Aorta (tissue), 5 donors: ENCODE measurements at regions not wholly inside any gene's neighbourhood (a gene's known extent, or its start where the extent isn't known, plus 50 kb on each side); places are given as distances from the start of the nearest gene placed in this dataset.

Experiments
- ATAC-seq: fragments of 200-7000 bp; cut with Tn5 transposase; one replicate; pipeline ENCODE4 v1.9.1; 2022; ENCODE audit warnings: moderate library complexity; ENCODE audit not compliant: low FRiP score
- DNase-seq, 2 donors: peaks; one replicate each; pipeline ENCODE4 v3.0.0-alpha.2; 2020
- H3K27ac ChIP-seq, 2 donors: one replicate each; pipeline ENCODE4 v1.5.1; 2013; ENCODE audit warnings: low read length in 2 of 2, mild to moderate bottlenecking in 2 of 2, moderate library complexity in 2 of 2, control low read depth in 1 of 2, inconsistent platforms in 1 of 2, low read depth in 1 of 2
- H3K27me3 ChIP-seq, 2 donors: one replicate each; pipeline ENCODE4 v1.6.1; 2013; ENCODE audit warnings: control low read depth in 1 of 2, low read length in 1 of 2, mild to moderate bottlenecking in 1 of 2, moderate library complexity in 1 of 2; ENCODE audit not compliant: insufficient read depth in 2 of 2, control insufficient read depth in 1 of 2
- H3K36me3 ChIP-seq, 2 donors: one replicate each; pipeline ENCODE4 v1.6.1; 2013; ENCODE audit warnings: control low read depth in 1 of 2, low read length in 1 of 2, mild to moderate bottlenecking in 1 of 2; ENCODE audit not compliant: insufficient read depth in 2 of 2, control insufficient read depth in 1 of 2
- H3K4me1 ChIP-seq, 2 donors: one replicate each; pipeline ENCODE4 v1.6.1; 2013; ENCODE audit warnings: low read length in 2 of 2, control low read depth in 1 of 2, mild to moderate bottlenecking in 1 of 2, moderate library complexity in 1 of 2; ENCODE audit not compliant: insufficient read depth in 2 of 2, control insufficient read depth in 1 of 2
- H3K4me3 ChIP-seq, 2 donors: one replicate each; pipeline ENCODE4 v1.5.1; 2013; ENCODE audit warnings: low read length in 2 of 2, control low read depth in 1 of 2, mild to moderate bottlenecking in 1 of 2
- H3K9me3 ChIP-seq: one replicate; pipeline ENCODE4 v1.6.1; 2013; ENCODE audit warnings: mild to moderate bottlenecking, low read length; ENCODE audit not compliant: control insufficient read depth
- WGBS, 2 donors: extraction: QIAGEN DNeasy Blood & Tissue Kit; methylation state at CpG; one replicate each; pipeline ENCODE4 v1.1.7; 2013; 5-methylcytosine and 5-hydroxymethylcytosine counted together
- intact Hi-C, 2 donors: fragments of 100-400 bp; cut with DNase I; formaldehyde crosslinking; loops; one replicate each; pipeline versions ENCODE4 v1.14.2 to v1.15.0; 2022
- donor health status: healthy with polysubstance abuse.
- donor health status: Bipolar disorder and iron deficiency.
- donor health status: DM: no; HTN: no; CAD: no.
- donor health status: DM: no; HTN: no; CAD: no.
- donor health status: DM: yes; HTN: yes; CAD: no.

GRCh38 chr2:126224776-126225175 is 431.2 kb upstream of the GYPC start:
- Histone ChIP-seq H3K4me3 (no peak overlapping the region), H3K27ac (no peak overlapping the region), H3K27me3 (no peaks in the 10 kb centered on the region), H3K36me3 (no peaks in the 10 kb centered on the region), H3K9me3 (peaks cover 2% of the 10 kb centered on the region), H3K4me1 (no peaks in the 10 kb centered on the region)
- DNase-seq = no peak
- intact Hi-C loops = no loop called here
- 94 to 95% methylated on average over 1 of the region's 1 CpG for WGBS, 2 donors
- ATAC-seq = no peak

GRCh38 chr2:126227250-126227649 is 428.7 kb upstream of the GYPC start:
- Histone ChIP-seq H3K36me3 (no peaks in the 10 kb centered on the region), H3K4me3 (no peak overlapping the region), H3K4me1 (no peaks in the 10 kb centered on the region), H3K27ac (no peak overlapping the region), H3K27me3 (no peaks in the 10 kb centered on the region), H3K9me3 (peaks cover 2% of the 10 kb centered on the region)
- ATAC-seq (no peak), DNase-seq (no peak)
- WGBS, 2 donors = 51 to 59% methylated on average over 1 of the region's 1 CpG
- intact Hi-C loops = no loop called here

- 68 to 80% methylated on average over 1 of the region's 1 CpG for WGBS, 2 donors
- no peaks in the 10 kb centered on the region for H3K36me3 ChIP-seq
- DNase-seq (no peak), ATAC-seq (no peak)
- intact Hi-C loops = no loop called here
- no peaks in the 10 kb centered on the region for H3K27me3 ChIP-seq
- H3K4me1 ChIP-seq = no peaks in the 10 kb centered on the region
- H3K9me3 ChIP-seq = peaks cover 2% of the 10 kb centered on the region
- no peak overlapping the region for H3K4me3 ChIP-seq
- H3K27ac ChIP-seq = no peak overlapping the region
Observed at GRCh38 chr2:126228531-126228930, 427.4 kb upstream of the GYPC start.

GRCh38 chr2:126238251-126238650 is 417.7 kb upstream of the GYPC start:
- Histone ChIP-seq H3K9me3 (no peaks in the 10 kb centered on the region), H3K4me3 (no peak overlapping the region), H3K27ac (no peak overlapping the region), H3K4me1 (no peaks in the 10 kb centered on the region), H3K27me3 (no peaks in the 10 kb centered on the region), H3K36me3 (no peaks in the 10 kb centered on the region)
- intact Hi-C loops = no loop called here
- ATAC-seq (no peak), DNase-seq (no peak)
- 85 to 91% methylated on average over 5 of the region's 5 CpGs for WGBS, 2 donors

GRCh38 chr2:126239320-126239955 is 416.5 kb upstream of the GYPC start:
- intact Hi-C loops = no loop called here
- WGBS, 2 donors = 57 to 73% methylated on average over 5 of the region's 5 CpGs
- no peak overlapping the region for H3K27ac ChIP-seq
- DNase-seq = no peak
- H3K9me3 ChIP-seq = no peaks in the 10 kb centered on the region
- H3K4me3 ChIP-seq = no peak overlapping the region
- H3K4me1 ChIP-seq = no peaks in the 10 kb centered on the region
- no peaks in the 10 kb centered on the region for H3K27me3 ChIP-seq
- no peaks in the 10 kb centered on the region for H3K36me3 ChIP-seq
- ATAC-seq = no peak

GRCh38 chr2:126241001-126241400 is 415.0 kb upstream of the GYPC start:
- H3K4me3 ChIP-seq = no peak overlapping the region
- H3K4me1 ChIP-seq = no peaks in the 10 kb centered on the region
- no peak for DNase-seq
- no peaks in the 10 kb centered on the region for H3K36me3 ChIP-seq
- 54 to 63% methylated on average over 2 of the region's 2 CpGs for WGBS, 2 donors
- no peaks in the 10 kb centered on the region for H3K9me3 ChIP-seq
- intact Hi-C loops = no loop called here
- no peak for ATAC-seq
- no peak overlapping the region for H3K27ac ChIP-seq
- H3K27me3 ChIP-seq = no peaks in the 10 kb centered on the region

DNA sequence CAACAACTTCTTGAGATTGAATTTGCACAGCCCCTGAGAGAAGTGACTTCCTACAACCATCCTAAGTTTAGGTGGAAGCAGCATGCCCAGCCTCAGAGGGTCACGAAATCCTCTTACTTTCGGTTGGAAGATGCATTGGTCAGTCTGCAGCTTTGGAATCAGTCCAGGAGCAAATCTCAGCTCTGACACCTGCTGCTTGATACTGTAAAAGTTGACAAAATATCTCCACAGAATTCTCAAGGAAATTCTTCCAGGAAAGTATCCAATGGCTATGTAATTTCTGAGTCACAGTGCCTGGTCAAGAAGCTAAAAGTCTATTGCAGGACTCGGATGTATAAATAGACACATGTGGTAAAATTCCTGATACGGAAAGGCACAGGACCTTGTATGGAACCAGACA is 414.5 kb upstream of the GYPC start:
- intact Hi-C loops = no loop called here
- DNase-seq = no peak
- H3K4me3 ChIP-seq = no peak overlapping the region
- 9 to 14% methylated on average over 4 of the region's 4 CpGs for WGBS, 2 donors
- no peaks in the 10 kb centered on the region for H3K36me3 ChIP-seq
- no peak overlapping the region for H3K27ac ChIP-seq
- ATAC-seq = no peak
- H3K4me1 ChIP-seq = no peaks in the 10 kb centered on the region
- H3K9me3 ChIP-seq = no peaks in the 10 kb centered on the region
- H3K27me3 ChIP-seq = no peaks in the 10 kb centered on the region

DNA sequence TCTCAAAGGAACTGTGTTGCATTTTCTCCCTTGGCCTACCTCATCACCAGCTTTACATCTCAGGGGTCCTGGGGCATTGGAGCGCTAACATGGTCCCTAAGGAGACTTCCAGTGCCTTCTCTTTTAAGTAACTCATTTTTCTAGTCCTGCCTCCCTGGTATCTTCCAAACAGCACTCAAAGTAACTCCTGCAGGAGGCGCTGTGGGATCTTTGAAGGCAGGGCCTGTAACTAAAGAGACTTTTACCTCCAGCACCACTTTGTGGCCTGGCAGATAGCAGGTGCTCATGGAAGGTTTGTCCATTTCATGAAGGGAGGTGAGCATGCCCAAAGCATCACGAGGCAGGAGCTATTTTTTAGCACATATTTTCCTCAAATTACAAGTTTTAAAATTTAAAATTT is 411.0 kb upstream of the GYPC start:
- WGBS, 2 donors = 61 to 68% methylated on average over 3 of the region's 3 CpGs
- peak in 1 of 2 donors; percentile 51 for DNase-seq
- intact Hi-C loops = no loop called here
- Histone ChIP-seq H3K4me1 (no peaks in the 10 kb centered on the region), H3K36me3 (no peaks in the 10 kb centered on the region), H3K27me3 (no peaks in the 10 kb centered on the region), H3K27ac (no peak overlapping the region), H3K4me3 (no peak overlapping the region), H3K9me3 (no peaks in the 10 kb centered on the region)
- ATAC-seq = no peak

DNA sequence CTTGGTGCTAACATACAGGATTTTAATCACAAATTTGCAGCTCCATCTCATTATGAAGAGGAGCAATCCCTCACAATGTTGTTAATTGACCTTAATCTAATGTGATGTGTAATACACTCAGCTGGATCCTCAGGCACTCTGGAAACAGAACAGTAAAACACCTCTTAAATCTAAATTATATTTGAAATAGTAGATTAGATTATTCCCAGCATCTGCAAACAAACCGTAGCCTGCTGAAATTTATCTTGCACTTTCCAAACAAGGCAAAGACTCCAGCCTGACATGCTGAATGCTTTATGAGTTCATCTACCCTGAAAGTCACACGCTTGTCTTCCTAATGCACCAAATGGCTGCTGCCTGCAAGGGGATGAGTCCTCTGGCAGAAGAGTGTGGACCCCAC is 402.3 kb upstream of the GYPC start:
- intact Hi-C loops = no loop called here
- WGBS, 2 donors = 52 to 70% methylated on average over 2 of the region's 2 CpGs
- no peak overlapping the region for H3K27ac ChIP-seq
- H3K9me3 ChIP-seq = peaks cover 2% of the 10 kb centered on the region
- H3K4me1 ChIP-seq = no peaks in the 10 kb centered on the region
- no peaks in the 10 kb centered on the region for H3K27me3 ChIP-seq
- DNase-seq (no peak), ATAC-seq (no peak)
- H3K36me3 ChIP-seq = no peaks in the 10 kb centered on the region
- no peak overlapping the region for H3K4me3 ChIP-seq
